Esophagus squamous epithelium (tissue), 5 donors: ENCODE measurements at regions not wholly inside any gene's neighbourhood (a gene's known extent, or its start where the extent isn't known, plus 50 kb on each side); places are given as distances from the start of the nearest gene placed in this dataset.

Experiments
- DNase-seq: peaks from one replicate; lab custom pipeline; 2025; lab: John Stamatoyannopoulos, UW
- H3K27ac ChIP-seq, 4 donors: fragments of 200-600 bp; sonication (generic); one replicate each; pipeline ENCODE4 v1.5.1; 2016 to 2019; ENCODE audit warnings: mild to moderate bottlenecking in 1 of 4
- H3K27me3 ChIP-seq, 4 donors: fragments of 200-600 bp; sonication (generic); 1 replicate in 3 of 4; 2 replicates in 1 of 4; pipeline versions ENCODE4 v1.5.1 to v1.6.0; 2017 to 2021; ENCODE audit warnings: antibody characterized with exemption in 1 of 4
- H3K36me3 ChIP-seq, 3 donors: fragments of 200-600 bp; sonication (generic); one replicate each; pipeline ENCODE4 v1.5.1; 2016 to 2019
- H3K4me1 ChIP-seq, 3 donors: fragments of 200-600 bp; sonication (generic); one replicate each; pipeline ENCODE4 v1.5.1; 2017 to 2019
- H3K4me3 ChIP-seq, 4 donors: fragments of 200-600 bp; sonication (generic); 1 replicate in 3 of 4; 2 replicates in 1 of 4; pipeline ENCODE4 v1.5.1; 2016 to 2019; ENCODE audit warnings: mild to moderate bottlenecking in 2 of 4, moderate library complexity in 1 of 4
- H3K9me3 ChIP-seq, 3 donors: fragments of 200-600 bp; sonication (generic); one replicate each; pipeline ENCODE4 v1.5.1; 2016 to 2019
- POLR2A ChIP-seq, 4 donors: fragments of 450-650 bp; IDR thresholded peaks; one replicate each; pipeline ENCODE4 v1.6.1; 2017; ENCODE audit warnings: antibody characterized with exemption in 4 of 4, mild to moderate bottlenecking in 4 of 4, moderate library complexity in 3 of 4
- WGBS, 2 donors: methylation state at CpG; one replicate each; pipeline ENCODE4 v1.1.5; 2018; 5-methylcytosine and 5-hydroxymethylcytosine counted together
- intact Hi-C: fragments of 100-400 bp; cut with DNase I; formaldehyde crosslinking; loops from one replicate; pipeline ENCODE4 v1.15.0; 2022
- TF ChIP-seq, protein P1 (sequence below), 6 experiments: fragments of 450-650 bp in 4 of 6; fragments of 200-600 bp in 2 of 6; sonication (generic) in 2 of 6; IDR thresholded peaks; one replicate each; pipeline ENCODE4 v1.5.1; 2016 to 2019; ENCODE audit warnings: antibody characterized with exemption in 6 of 6, mild to moderate bottlenecking in 4 of 6, moderate library complexity in 4 of 6
- donor health status: DM: yes; HTN: yes; CAD: no.

DNA sequence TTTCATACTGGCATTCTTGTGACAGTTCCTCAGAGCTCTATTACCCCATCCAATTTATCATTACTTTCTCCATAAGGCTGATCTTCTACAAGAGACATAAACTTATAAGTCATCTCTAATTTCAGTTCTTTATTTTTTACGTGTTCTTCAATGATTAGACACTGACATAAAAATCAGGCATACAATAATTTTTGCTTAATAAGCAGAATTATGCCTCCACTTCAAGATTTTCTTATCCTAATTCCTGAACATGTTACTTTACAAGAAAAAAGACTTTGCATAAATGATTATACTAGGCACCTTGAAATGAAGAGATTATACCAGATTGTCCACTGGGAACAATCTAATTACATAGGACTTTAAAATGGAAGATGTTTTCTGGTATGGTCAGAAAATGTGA is 1304.5 kb upstream of the SLC39A10 start:
- Histone ChIP-seq H3K36me3 (no peaks in the 10 kb centered on the region), H3K27ac (no peak overlapping the region), H3K27me3 (no peaks in the 10 kb centered on the region), H3K9me3 (peaks cover 0 to 14% (median 0%) of the 10 kb centered on the region in 3 donors), H3K4me1 (no peaks in the 10 kb centered on the region), H3K4me3 (no peak overlapping the region)
- no peak for TF ChIP-seq POLR2A (IDR thresholded peaks at IDR 0.05)
- TF ChIP-seq, protein P1, sequence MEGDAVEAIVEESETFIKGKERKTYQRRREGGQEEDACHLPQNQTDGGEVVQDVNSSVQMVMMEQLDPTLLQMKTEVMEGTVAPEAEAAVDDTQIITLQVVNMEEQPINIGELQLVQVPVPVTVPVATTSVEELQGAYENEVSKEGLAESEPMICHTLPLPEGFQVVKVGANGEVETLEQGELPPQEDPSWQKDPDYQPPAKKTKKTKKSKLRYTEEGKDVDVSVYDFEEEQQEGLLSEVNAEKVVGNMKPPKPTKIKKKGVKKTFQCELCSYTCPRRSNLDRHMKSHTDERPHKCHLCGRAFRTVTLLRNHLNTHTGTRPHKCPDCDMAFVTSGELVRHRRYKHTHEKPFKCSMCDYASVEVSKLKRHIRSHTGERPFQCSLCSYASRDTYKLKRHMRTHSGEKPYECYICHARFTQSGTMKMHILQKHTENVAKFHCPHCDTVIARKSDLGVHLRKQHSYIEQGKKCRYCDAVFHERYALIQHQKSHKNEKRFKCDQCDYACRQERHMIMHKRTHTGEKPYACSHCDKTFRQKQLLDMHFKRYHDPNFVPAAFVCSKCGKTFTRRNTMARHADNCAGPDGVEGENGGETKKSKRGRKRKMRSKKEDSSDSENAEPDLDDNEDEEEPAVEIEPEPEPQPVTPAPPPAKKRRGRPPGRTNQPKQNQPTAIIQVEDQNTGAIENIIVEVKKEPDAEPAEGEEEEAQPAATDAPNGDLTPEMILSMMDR (IDR thresholded peaks at IDR 0.05) = no peak
- 60 to 66% methylated on average over 1 of the region's 1 CpG for WGBS, 2 donors
- no peak for DNase-seq
- intact Hi-C loops = no loop called here

DNA sequence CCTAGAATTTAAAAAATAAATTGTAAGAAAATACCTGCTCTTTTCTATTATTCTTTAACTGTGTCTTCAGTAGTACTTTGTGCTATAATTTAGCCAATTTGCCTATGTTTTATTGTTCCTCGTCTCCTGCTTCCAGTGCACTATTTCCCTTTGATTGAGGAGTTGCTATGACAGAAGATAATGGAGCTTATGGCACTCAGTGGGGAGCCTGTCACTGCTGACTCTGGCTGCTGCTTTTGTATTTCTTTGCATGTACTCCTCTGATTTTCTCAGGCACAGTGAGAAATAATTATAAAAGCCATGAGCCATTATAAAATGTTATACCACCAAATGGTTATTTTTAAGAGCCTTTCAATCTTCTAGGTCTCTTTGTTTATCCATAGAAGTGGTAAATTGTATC is 1310.8 kb upstream of the SLC39A10 start:
- Histone ChIP-seq H3K4me3 (no peak overlapping the region), H3K27me3 (no peaks in the 10 kb centered on the region), H3K36me3 (no peaks in the 10 kb centered on the region), H3K4me1 (no peaks in the 10 kb centered on the region), H3K9me3 (no peaks in the 10 kb centered on the region), H3K27ac (no peak overlapping the region)
- WGBS, 2 donors = 33 to 36% methylated on average over 1 of the region's 1 CpG
- no peak for TF ChIP-seq POLR2A (IDR thresholded peaks at IDR 0.05)
- TF ChIP-seq, protein P1 (IDR thresholded peaks at IDR 0.05) = no peak
- DNase-seq = no peak
- intact Hi-C loops = no loop called here

DNA sequence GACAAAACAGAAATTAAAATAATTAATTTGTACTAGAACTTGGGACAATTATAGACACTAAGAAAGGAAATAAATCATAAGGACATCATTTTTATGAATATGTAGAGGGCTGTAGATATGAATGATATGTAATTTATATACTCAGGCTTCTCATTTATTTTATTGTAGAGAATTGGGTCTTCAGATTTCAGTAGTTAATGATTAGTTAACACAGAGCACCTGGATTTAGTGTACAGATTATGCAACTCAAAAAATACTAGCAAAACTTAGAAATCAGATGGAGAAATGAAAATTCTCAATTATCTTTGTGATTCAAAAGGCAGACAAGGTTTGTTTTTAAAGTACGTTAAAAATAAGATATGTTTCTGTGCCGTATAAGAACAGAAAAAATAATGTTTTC is 1311.7 kb upstream of the SLC39A10 start:
- WGBS, 2 donors = 85 to 87% methylated on average over 2 of the region's 2 CpGs
- no peak overlapping the region for H3K4me3 ChIP-seq
- no peaks in the 10 kb centered on the region for H3K4me1 ChIP-seq
- no peaks in the 10 kb centered on the region for H3K27me3 ChIP-seq
- DNase-seq = no peak
- no peaks in the 10 kb centered on the region for H3K36me3 ChIP-seq
- TF ChIP-seq POLR2A (IDR thresholded peaks at IDR 0.05) = no peak
- TF ChIP-seq, protein P1 (IDR thresholded peaks at IDR 0.05) = no peak
- no peak overlapping the region for H3K27ac ChIP-seq
- no peaks in the 10 kb centered on the region for H3K9me3 ChIP-seq
- intact Hi-C loops = no loop called here

DNA sequence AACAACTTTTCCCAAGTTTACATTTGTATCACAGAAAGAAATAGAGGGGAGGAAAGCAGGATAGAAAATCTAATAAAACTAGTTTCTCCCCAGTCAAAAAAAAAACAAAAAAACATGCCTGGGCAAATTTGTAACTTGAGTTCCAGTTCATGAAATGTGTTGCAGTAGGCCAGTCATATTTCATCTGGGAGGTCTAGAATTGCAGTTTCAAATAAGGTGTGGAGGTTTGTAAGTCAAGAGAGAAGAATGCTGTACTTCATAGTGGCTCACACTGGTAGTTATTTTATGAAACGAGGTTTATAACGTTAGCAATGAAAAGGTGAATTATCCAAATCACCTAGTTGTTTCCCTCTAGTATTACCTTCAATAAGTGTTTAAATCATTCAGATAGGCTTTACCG is 1313.9 kb upstream of the SLC39A10 start:
- DNase-seq = no peak
- Histone ChIP-seq H3K4me1 (no peaks in the 10 kb centered on the region), H3K9me3 (no peaks in the 10 kb centered on the region), H3K4me3 (no peak overlapping the region), H3K27ac (no peak overlapping the region), H3K36me3 (no peaks in the 10 kb centered on the region), H3K27me3 (no peaks in the 10 kb centered on the region)
- whole genome bisulfite sequencing, 2 donors = 57 to 69% methylated on average over 3 of the region's 3 CpGs
- no peak for TF ChIP-seq POLR2A (IDR thresholded peaks at IDR 0.05)
- TF ChIP-seq, protein P1 (IDR thresholded peaks at IDR 0.05) = no peak
- intact Hi-C loops = no loop called here

DNA sequence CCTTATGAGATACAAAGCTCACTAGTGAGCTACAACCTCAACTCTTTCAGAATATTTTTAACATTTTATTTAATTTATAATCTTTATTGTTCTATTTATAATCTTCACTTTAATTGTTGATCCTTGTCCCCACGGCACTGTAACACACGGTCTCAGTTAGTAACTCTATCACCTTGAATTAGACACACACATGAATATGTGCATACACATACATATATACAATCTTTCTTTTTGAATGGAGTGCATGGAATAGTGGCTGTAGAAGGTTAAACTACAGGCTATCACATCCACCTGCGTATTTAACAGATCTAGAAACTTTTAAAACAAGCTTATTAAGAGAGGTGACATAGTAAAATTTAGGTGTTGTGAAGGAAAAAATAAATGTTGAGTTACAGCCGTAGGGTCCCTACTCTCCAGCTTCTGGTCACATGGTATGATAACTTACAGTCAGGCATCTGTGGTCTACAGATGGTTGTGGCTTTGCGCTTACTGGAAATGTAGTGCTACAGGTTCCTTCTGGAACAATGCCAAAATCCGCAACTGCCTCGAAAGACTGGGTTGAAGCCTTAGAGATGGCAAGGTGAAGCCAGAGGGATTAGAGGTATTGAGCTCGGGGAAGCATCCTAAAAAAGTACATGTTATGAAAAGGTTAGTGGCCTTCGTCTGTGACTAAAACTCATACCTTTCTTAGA is 1324.1 kb upstream of the SLC39A10 start:
- no peak for DNase-seq
- Histone ChIP-seq H3K9me3 (no peaks in the 10 kb centered on the region), H3K36me3 (no peaks in the 10 kb centered on the region), H3K4me3 (no peak overlapping the region), H3K27me3 (no peaks in the 10 kb centered on the region), H3K27ac (no peak overlapping the region), H3K4me1 (no peaks in the 10 kb centered on the region)
- intact Hi-C loops = no loop called here
- WGBS, 2 donors = 61 to 69% methylated on average over 9 of the region's 9 CpGs
- TF ChIP-seq POLR2A (IDR thresholded peaks at IDR 0.05) = no peak
- TF ChIP-seq, protein P1 (IDR thresholded peaks at IDR 0.05) = no peak
